GM18909 (cell line): ENCODE measurements at regions not wholly inside any gene's neighbourhood (a gene's known extent, or its start where the extent isn't known, plus 50 kb on each side); places are given as distances from the start of the nearest gene placed in this dataset.

Experiments
- ATAC-seq: cut with Tn5 transposase; IDR thresholded peaks from one replicate; pipeline ENCODE4 v1.9.1; 2021; ENCODE audit warnings: mild to moderate bottlenecking; ENCODE audit not compliant: unreplicated experiment, poor library complexity

GRCh38 chr16:80203821-80204220 is 337.0 kb upstream of the DYNLRB2 start:
- ATAC-seq: no peak

- ATAC-seq: no peak
Observed at GRCh38 chr16:80202831-80203413, 337.9 kb upstream of the DYNLRB2 start.

- ATAC-seq: no peak
Observed at GRCh38 chr16:80200079-80200478, 340.7 kb upstream of the DYNLRB2 start.

- no peak for ATAC-seq
Observed at GRCh38 chr16:80199614-80200013, 341.2 kb upstream of the DYNLRB2 start.

GRCh38 chr16:80198311-80199299 is 342.2 kb upstream of the DYNLRB2 start:
- no peak for ATAC-seq

GRCh38 chr16:80197741-80198201 is 343.0 kb upstream of the DYNLRB2 start:
- no peak for ATAC-seq

- ATAC-seq: no peak
Observed at GRCh38 chr16:80191928-80192327, 348.9 kb upstream of the DYNLRB2 start.

- no peak for ATAC-seq
Observed at GRCh38 chr16:80189476-80190175, 351.2 kb upstream of the DYNLRB2 start.

- no peak for ATAC-seq
Observed at GRCh38 chr16:80176114-80176513, 364.7 kb upstream of the DYNLRB2 start.

GRCh38 chr16:80175011-80175410 is 365.8 kb upstream of the DYNLRB2 start:
- ATAC-seq: no peak

- ATAC-seq: no peak
Observed at GRCh38 chr16:80174416-80174815, 366.4 kb upstream of the DYNLRB2 start.

- no peak for ATAC-seq
Observed at GRCh38 chr16:80171746-80172145, 369.0 kb upstream of the DYNLRB2 start.

- ATAC-seq: no peak
Observed at GRCh38 chr16:80171199-80171598, 369.6 kb upstream of the DYNLRB2 start.

- no peak for ATAC-seq
Observed at GRCh38 chr16:80167657-80168390, 373.0 kb upstream of the DYNLRB2 start.

- no peak for ATAC-seq
Observed at GRCh38 chr16:80166082-80166481, 374.7 kb upstream of the DYNLRB2 start.

- no peak for ATAC-seq
Observed at GRCh38 chr16:80164966-80165550, 375.7 kb upstream of the DYNLRB2 start.

GRCh38 chr16:80163339-80163738 is 377.5 kb upstream of the DYNLRB2 start:
- ATAC-seq: no peak

GRCh38 chr16:80161799-80162739 is 378.7 kb upstream of the DYNLRB2 start:
- no peak for ATAC-seq

GRCh38 chr16:80158766-80159165 is 382.0 kb upstream of the DYNLRB2 start:
- no peak for ATAC-seq
